Activated CD4-positive, alpha-beta memory T cell treated with anti-CD3 and anti-CD28 coated beads, Interleukin-2, amount 10 ng/mL, durations not matched to agents 7 days and 5 days (primary cell): ENCODE measurements at regions not wholly inside any gene's neighbourhood (a gene's known extent, or its start where the extent isn't known, plus 50 kb on each side); places are given as distances from the start of the nearest gene placed in this dataset.

Experiments used
- CTCF ChIA-PET: fragments of 350-600 bp; sonication (Branson Sonifier 250); formaldehyde crosslinking; loops from one replicate; lab custom pipeline; 2021; ENCODE audit warnings: antibody characterized with exemption, inconsistent platforms; lab: Charles Lee
- POLR2A ChIA-PET: fragments of 350-600 bp; sonication (Branson Sonifier 250); formaldehyde crosslinking; loops from one replicate; lab custom pipeline; 2021; ENCODE audit warnings: antibody characterized with exemption; lab: Charles Lee
- DNase-seq: peaks from one replicate; pipeline ENCODE4 v3.0.0-alpha.2; 2020
- H3K27ac Mint-ChIP-seq: one replicate; pipeline ENCODE4 v1.8.0; 2021; ENCODE audit warnings: mild to moderate bottlenecking, mixed read lengths
- H3K27me3 Mint-ChIP-seq: one replicate; pipeline ENCODE4 v1.8.0; 2021; ENCODE audit warnings: mixed read lengths
- H3K36me3 Mint-ChIP-seq: one replicate; pipeline ENCODE4 v1.8.0; 2021; ENCODE audit warnings: low read depth, mixed read lengths
- H3K4me1 Mint-ChIP-seq: one replicate; pipeline ENCODE4 v1.8.0; 2021; ENCODE audit warnings: mixed read lengths
- H3K4me3 Mint-ChIP-seq: one replicate; pipeline ENCODE4 v1.8.0; 2021; ENCODE audit warnings: mild to moderate bottlenecking, mixed read lengths
- H3K9me3 Mint-ChIP-seq: one replicate; pipeline ENCODE4 v1.8.0; 2021; ENCODE audit warnings: mixed read lengths

GRCh38 chr1:36730599-36730998, 247.9 kb upstream of the CSF3R start:
- Mint-ChIP-seq H3K9me3 (no peaks in the 10 kb centered on the region), H3K4me1 (peaks cover 4% of the 10 kb centered on the region), H3K27ac (no peak overlapping the region), H3K4me3 (no peak overlapping the region), H3K27me3 (peaks cover 15% of the 10 kb centered on the region), H3K36me3 (no peaks in the 10 kb centered on the region)
- DNase-seq: no peak
- ChIA-PET CTCF (no interaction called here), POLR2A (no interaction called here)

- Mint-ChIP-seq H3K9me3 (no peaks in the 10 kb centered on the region), H3K27me3 (peaks cover 13% of the 10 kb centered on the region), H3K36me3 (no peaks in the 10 kb centered on the region), H3K27ac (no peak overlapping the region), H3K4me3 (no peak overlapping the region), H3K4me1 (peaks cover 4% of the 10 kb centered on the region)
- DNase-seq: peak; percentile 25
- ChIA-PET CTCF (no interaction called here), POLR2A (no interaction called here)
Observed at GRCh38 chr1:36729716-36730510, 247.2 kb upstream of the CSF3R start.

GRCh38 chr1:36729289-36729688, 246.6 kb upstream of the CSF3R start:
- no peak overlapping the region for H3K4me3 Mint-ChIP-seq
- no peak for DNase-seq
- no peaks in the 10 kb centered on the region for H3K36me3 Mint-ChIP-seq
- peaks cover 12% of the 10 kb centered on the region for H3K27me3 Mint-ChIP-seq
- no peak overlapping the region for H3K27ac Mint-ChIP-seq
- ChIA-PET CTCF (no interaction called here), POLR2A (no interaction called here)
- H3K9me3 Mint-ChIP-seq: no peaks in the 10 kb centered on the region
- peaks cover 4% of the 10 kb centered on the region for H3K4me1 Mint-ChIP-seq

GRCh38 chr1:36728846-36729245, 246.1 kb upstream of the CSF3R start:
- ChIA-PET CTCF (no interaction called here), POLR2A (no interaction called here)

GRCh38 chr1:36728051-36728450, 245.3 kb upstream of the CSF3R start:
- CTCF ChIA-PET: no interaction called here
- POLR2A ChIA-PET: no interaction called here
- Mint-ChIP-seq H3K27me3 (peaks cover 13% of the 10 kb centered on the region), H3K4me1 (peaks cover 4% of the 10 kb centered on the region), H3K9me3 (no peaks in the 10 kb centered on the region), H3K27ac (no peak overlapping the region), H3K4me3 (no peak overlapping the region), H3K36me3 (no peaks in the 10 kb centered on the region)
- DNase-seq: no peak

More at GRCh38 chr1:36728846-36729245, 246.1 kb upstream of the CSF3R start:
- no peak overlapping the region for H3K4me3 Mint-ChIP-seq
- DNase-seq: peak; percentile 4
- H3K27me3 Mint-ChIP-seq: peaks cover 10% of the 10 kb centered on the region
- no peaks in the 10 kb centered on the region for H3K9me3 Mint-ChIP-seq
- H3K4me1 Mint-ChIP-seq: peaks cover 4% of the 10 kb centered on the region
- no peak overlapping the region for H3K27ac Mint-ChIP-seq
- H3K36me3 Mint-ChIP-seq: no peaks in the 10 kb centered on the region

GRCh38 chr1:36725151-36725550, 242.4 kb upstream of the CSF3R start:
- no peak for DNase-seq
- ChIA-PET CTCF (no interaction called here), POLR2A (no interaction called here)
- peaks cover 16% of the 10 kb centered on the region for H3K27me3 Mint-ChIP-seq
- no peak overlapping the region for H3K27ac Mint-ChIP-seq
- H3K4me1 Mint-ChIP-seq: peaks cover 3% of the 10 kb centered on the region
- H3K9me3 Mint-ChIP-seq: no peaks in the 10 kb centered on the region
- H3K4me3 Mint-ChIP-seq: no peak overlapping the region
- no peaks in the 10 kb centered on the region for H3K36me3 Mint-ChIP-seq

GRCh38 chr1:36723813-36724212, 241.1 kb upstream of the CSF3R start:
- Mint-ChIP-seq H3K4me3 (no peak overlapping the region), H3K27ac (no peak overlapping the region), H3K36me3 (no peaks in the 10 kb centered on the region), H3K4me1 (no peaks in the 10 kb centered on the region), H3K27me3 (peaks cover 15% of the 10 kb centered on the region), H3K9me3 (no peaks in the 10 kb centered on the region)
- ChIA-PET CTCF (no interaction called here), POLR2A (no interaction called here)
- DNase-seq: no peak

- DNase-seq: no peak
- POLR2A ChIA-PET: no interaction called here
Observed at GRCh38 chr1:36722871-36723270, 240.2 kb upstream of the CSF3R start.

GRCh38 chr1:36721261-36721660, 238.5 kb upstream of the CSF3R start:
- no peaks in the 10 kb centered on the region for H3K9me3 Mint-ChIP-seq
- H3K27ac Mint-ChIP-seq: no peak overlapping the region
- peaks cover 20% of the 10 kb centered on the region for H3K27me3 Mint-ChIP-seq
- H3K4me3 Mint-ChIP-seq: no peak overlapping the region
- peaks cover 6% of the 10 kb centered on the region for H3K4me1 Mint-ChIP-seq
- ChIA-PET CTCF (no interaction called here), POLR2A (no interaction called here)
- DNase-seq: no peak
- H3K36me3 Mint-ChIP-seq: no peaks in the 10 kb centered on the region

More at GRCh38 chr1:36722871-36723270, 240.2 kb upstream of the CSF3R start:
- no peak overlapping the region for H3K27ac Mint-ChIP-seq
- no peaks in the 10 kb centered on the region for H3K36me3 Mint-ChIP-seq
- CTCF ChIA-PET: no interaction called here
- H3K4me3 Mint-ChIP-seq: no peak overlapping the region
- H3K9me3 Mint-ChIP-seq: no peaks in the 10 kb centered on the region
- H3K4me1 Mint-ChIP-seq: peaks cover 1% of the 10 kb centered on the region
- H3K27me3 Mint-ChIP-seq: peaks cover 17% of the 10 kb centered on the region

GRCh38 chr1:36717431-36717830, 234.7 kb upstream of the CSF3R start:
- peaks cover 6% of the 10 kb centered on the region for H3K4me1 Mint-ChIP-seq
- no peak overlapping the region for H3K4me3 Mint-ChIP-seq
- H3K36me3 Mint-ChIP-seq: no peaks in the 10 kb centered on the region
- H3K9me3 Mint-ChIP-seq: no peaks in the 10 kb centered on the region
- no peak overlapping the region for H3K27ac Mint-ChIP-seq
- ChIA-PET CTCF (no interaction called here), POLR2A (no interaction called here)
- no peak for DNase-seq
- peaks cover 39% of the 10 kb centered on the region for H3K27me3 Mint-ChIP-seq

GRCh38 chr1:36715797-36716196, 233.1 kb upstream of the CSF3R start:
- no peak for DNase-seq
- peaks cover 47% of the 10 kb centered on the region for H3K27me3 Mint-ChIP-seq
- no peak overlapping the region for H3K4me3 Mint-ChIP-seq
- H3K4me1 Mint-ChIP-seq: peaks cover 6% of the 10 kb centered on the region
- no peak overlapping the region for H3K27ac Mint-ChIP-seq
- no peaks in the 10 kb centered on the region for H3K9me3 Mint-ChIP-seq
- ChIA-PET CTCF (no interaction called here), POLR2A (no interaction called here)
- no peaks in the 10 kb centered on the region for H3K36me3 Mint-ChIP-seq

- Mint-ChIP-seq H3K4me1 (peaks cover 6% of the 10 kb centered on the region), H3K4me3 (no peak overlapping the region), H3K27me3 (peaks cover 47% of the 10 kb centered on the region), H3K9me3 (no peaks in the 10 kb centered on the region), H3K36me3 (no peaks in the 10 kb centered on the region), H3K27ac (no peak overlapping the region)
- DNase-seq: no peak
- POLR2A ChIA-PET: no interaction called here
- CTCF ChIA-PET: no interaction called here
Observed at GRCh38 chr1:36714301-36714700, 231.6 kb upstream of the CSF3R start.

- H3K27ac Mint-ChIP-seq: no peak overlapping the region
- CTCF ChIA-PET: no interaction called here
- no peaks in the 10 kb centered on the region for H3K4me1 Mint-ChIP-seq
- no peaks in the 10 kb centered on the region for H3K36me3 Mint-ChIP-seq
- H3K27me3 Mint-ChIP-seq: peaks cover 40% of the 10 kb centered on the region
- DNase-seq: no peak
- POLR2A ChIA-PET: no interaction called here
- H3K4me3 Mint-ChIP-seq: no peak overlapping the region
- no peaks in the 10 kb centered on the region for H3K9me3 Mint-ChIP-seq
Observed at GRCh38 chr1:36711480-36711879, 228.8 kb upstream of the CSF3R start.

- Mint-ChIP-seq H3K27me3 (peaks cover 37% of the 10 kb centered on the region), H3K4me1 (no peaks in the 10 kb centered on the region), H3K9me3 (no peaks in the 10 kb centered on the region), H3K27ac (no peak overlapping the region), H3K36me3 (no peaks in the 10 kb centered on the region), H3K4me3 (no peak overlapping the region)
- no peak for DNase-seq
- POLR2A ChIA-PET: no interaction called here
- CTCF ChIA-PET: interaction anchor here (1.3 kb wide), 1 partner anchor 135 kb away, joined by 3 read pairs; no protein-coding TSS in a partner anchor
Observed at GRCh38 chr1:36710951-36711350, 228.2 kb upstream of the CSF3R start.
